ENCODE measurements at regions not wholly inside any gene's neighbourhood (a gene's known extent, or its start where the extent isn't known, plus 50 kb on each side); places are given as distances from the start of the nearest gene placed in this dataset.

- no peak for TF ChIP-seq GABPA (IDR thresholded peaks at IDR 0.05; ENCODE audit: low read depth)
Measured at GRCh38 chr9:86731511-86732063, 215.7 kb downstream of the GAS1 start (continued).

GRCh38 chr9:86730163-86730928, 217.0 kb downstream of the GAS1 start:
- DNase-seq: no peak
- no peaks in the 10 kb centered on the region for H3K9me3 ChIP-seq
- H3K27ac ChIP-seq (ENCODE audit: low read depth in 2 of 2, low read length in 1 of 2): no peak overlapping the region
- CTCF ChIA-PET: interaction anchor here (1.4 kb wide), 1 partner anchor 9 kb away, joined by 5 read pairs; no protein-coding TSS in a partner anchor
- no peak for TF ChIP-seq CTCF (IDR thresholded peaks at IDR 0.05)
- TF ChIP-seq POLR2AphosphoS5 (IDR thresholded peaks at IDR 0.05; ENCODE audit: low read depth, low read length): no peak
- TF ChIP-seq JUND (IDR thresholded peaks at IDR 0.05): no peak
- TF ChIP-seq IRF3 (IDR thresholded peaks at IDR 0.05; ENCODE audit: low read depth, low read length): no peak
- TF ChIP-seq TAF1 (IDR thresholded peaks at IDR 0.05; ENCODE audit: borderline replicate concordance, low read depth, low read length): no peak
- no peak for TF ChIP-seq YY1 (IDR thresholded peaks at IDR 0.05; ENCODE audit: low read depth)
- no peak for TF ChIP-seq RAD21 (IDR thresholded peaks at IDR 0.05; ENCODE audit: low read length)
- TF ChIP-seq EZH2phosphoT487 (IDR thresholded peaks at IDR 0.05; ENCODE audit: borderline replicate concordance, low read depth): no peak
- no peak for TF ChIP-seq SIN3A (IDR thresholded peaks at IDR 0.05; ENCODE audit: borderline replicate concordance, low read depth, low read length)
- TF ChIP-seq FOXJ3 (CRISPR knock-in tag; IDR thresholded peaks at IDR 0.05): no peak
- TF ChIP-seq ELF1 (IDR thresholded peaks at IDR 0.05): no peak
- no peak for TF ChIP-seq GABPA (IDR thresholded peaks at IDR 0.05; ENCODE audit: low read depth)
- TF ChIP-seq GATA2 (CRISPR knock-in tag; IDR thresholded peaks at IDR 0.05): no peak
- peak; percentile 44 for TF ChIP-seq FOSL2 (IDR thresholded peaks at IDR 0.05; ENCODE audit: borderline replicate concordance, low read depth)
- TF ChIP-seq CHD2 (IDR thresholded peaks at IDR 0.05; ENCODE audit: low read length, partially characterized antibody): peak; percentile 46
- no peak for TF ChIP-seq MXI1 (IDR thresholded peaks at IDR 0.05; ENCODE audit: low read depth, low read length)
- TF ChIP-seq TCF12 (IDR thresholded peaks at IDR 0.05): peak; percentile 44; the same call in 1 of the 2 replicates
- peak; percentile 31; the same call in 1 of the 2 replicates for TF ChIP-seq PBX3 (IDR thresholded peaks at IDR 0.05)
- peak; percentile 89 for TF ChIP-seq ZBTB33 (IDR thresholded peaks at IDR 0.05; ENCODE audit: borderline replicate concordance, low read depth)
- H3K4me1 ChIP-seq (ENCODE audit: control insufficient read depth in 1 of 2, insufficient read depth in 2 of 2, low read depth in 1 of 2, low read length in 1 of 2): peaks cover 3 to 32% of the 10 kb centered on the region in 2 experiments
- no peaks in the 10 kb centered on the region for H3K27me3 ChIP-seq (ENCODE audit: insufficient read depth)
- POLR2A ChIA-PET: no interaction called here
- H2AFZ ChIP-seq (ENCODE audit: low read depth): peak overlapping the region; percentile 22; the same call in 1 of the 2 replicates
- peaks cover 25% of the 10 kb centered on the region for H3F3A ChIP-seq (replicated peaks; ENCODE audit: insufficient read depth)
- no peaks in the 10 kb centered on the region for H3K9me2 ChIP-seq
- no peak overlapping the region for H3K9ac ChIP-seq
- no peaks in the 10 kb centered on the region for H3K36me3 ChIP-seq (replicated peaks in 1 of 2; ENCODE audit: control insufficient read depth in 1 of 2, insufficient read depth in 2 of 2, low read length in 1 of 2)
- no peaks in the 10 kb centered on the region for H4K20me1 ChIP-seq (ENCODE audit: insufficient read depth)
- H3K79me2 ChIP-seq (ENCODE audit: insufficient read depth): no peaks in the 10 kb centered on the region
- peak overlapping the region; percentile 29; the same call in 1 of the 2 replicates for H3K4me2 ChIP-seq
- WGBS (ENCODE audit: low lambda C conversion rate): 62% methylated on average over 6 of the region's 6 CpGs
- no peak overlapping the region for H3K4me3 ChIP-seq (ENCODE audit: low read depth in 2 of 2, low read length in 1 of 2)

Measured in SK-N-SH (cell line).